Neural cell (in vitro differentiated cells): ENCODE measurements at regions not wholly inside any gene's neighbourhood (a gene's known extent, or its start where the extent isn't known, plus 50 kb on each side); places are given as distances from the start of the nearest gene placed in this dataset.

ENCODE experiments used
- H2AFZ ChIP-seq: fragments of 200-600, 300-800 bp; sonication (generic), shearing (Covaris generic); 2 replicates; pipeline ENCODE4 v1.6.0; 2014; ENCODE audit warnings: low read depth, mild to moderate bottlenecking, antibody characterized with exemption, low read length, moderate library complexity
- H3F3A ChIP-seq: fragments of 200-600 bp; shearing (Covaris generic); 2 replicates; pipeline ENCODE4 v1.6.1; 2016; ENCODE audit warnings: mild to moderate bottlenecking, moderate library complexity, mixed read lengths, antibody characterized with exemption, low read length; ENCODE audit not compliant: insufficient read depth, poor library complexity, severe bottlenecking
- H3K27ac ChIP-seq: fragments of 200-600, 300-800 bp; sonication (generic), shearing (Covaris generic); 2 replicates; pipeline ENCODE4 v1.5.1; 2014; ENCODE audit warnings: mild to moderate bottlenecking, low read length, moderate library complexity
- H3K27me3 ChIP-seq: fragments of 300-800, 200-600 bp; sonication (generic), shearing (Covaris generic); 2 replicates; pipeline ENCODE4 v1.6.0; 2014; ENCODE audit warnings: mild to moderate bottlenecking, low read depth, low read length, moderate library complexity; ENCODE audit not compliant: insufficient read depth
- H3K36me3 ChIP-seq: fragments of 300-800, 200-600 bp; sonication (generic), shearing (Covaris generic); 2 replicates; pipeline ENCODE4 v1.5.1; 2014; ENCODE audit warnings: mild to moderate bottlenecking, antibody characterized with exemption, low read length, moderate library complexity; ENCODE audit not compliant: insufficient read depth
- H3K4me2 ChIP-seq: fragments of 300-800, 200-600 bp; sonication (generic), shearing (Covaris generic); 2 replicates; pipeline ENCODE4 v1.6.0; 2014; ENCODE audit warnings: mild to moderate bottlenecking, low read length
- H3K4me3 ChIP-seq: fragments of 300-800, 200-600 bp; sonication (generic), shearing (Covaris generic); 2 replicates; pipeline ENCODE4 v1.5.1; 2014; ENCODE audit warnings: mild to moderate bottlenecking, low read length, moderate library complexity
- H3K79me2 ChIP-seq: fragments of 200-600 bp; shearing (Covaris generic); replicated peaks from 2 replicates; pipeline ENCODE4 v1.6.0; 2014; ENCODE audit warnings: mild to moderate bottlenecking, low read length, moderate library complexity; ENCODE audit not compliant: insufficient read depth
- H3K9ac ChIP-seq: fragments of 300-800, 200-600 bp; sonication (generic), shearing (Covaris generic); 2 replicates; pipeline ENCODE4 v1.6.1; 2016; ENCODE audit warnings: mild to moderate bottlenecking, low read length, mixed read lengths
- H3K9me2 ChIP-seq: fragments of 200-600 bp; shearing (Covaris generic); 2 replicates; pipeline ENCODE4 v1.6.1; 2016; ENCODE audit warnings: mild to moderate bottlenecking, low read length, mixed read lengths; ENCODE audit not compliant: insufficient read depth
- H3K9me3 ChIP-seq: fragments of 200-600, 300-800 bp; sonication (generic), shearing (Covaris generic); 2 replicates; pipeline ENCODE4 v1.6.1; 2016; ENCODE audit warnings: mild to moderate bottlenecking, mixed run types, low read length, moderate library complexity, mixed read lengths
- H4K20me1 ChIP-seq: fragments of 200-600 bp; shearing (Covaris generic); 2 replicates; pipeline ENCODE4 v1.6.1; 2016; ENCODE audit warnings: mild to moderate bottlenecking, mixed run types; ENCODE audit not compliant: insufficient read depth
- CTCF ChIP-seq: fragments of 450-650 bp; IDR thresholded peaks from 2 replicates; pipeline ENCODE4 v1.5.1; 2014; ENCODE audit warnings: antibody characterized with exemption, mild to moderate bottlenecking, moderate library complexity; ENCODE audit not compliant: poor library complexity, severe bottlenecking
- EP300 ChIP-seq: fragments of 450-650 bp; conservative IDR thresholded peaks from 2 replicates; pipeline ENCODE4 v1.6.1; 2014; ENCODE audit warnings: antibody characterized with exemption, mild to moderate bottlenecking, moderate library complexity; ENCODE audit not compliant: poor library complexity, severe bottlenecking
- EZH2 ChIP-seq: fragments of 200-600, 300-800 bp; shearing (Covaris generic), sonication (generic); IDR thresholded peaks from 2 replicates; pipeline ENCODE4 v1.6.1; 2014; ENCODE audit warnings: antibody characterized with exemption, low read length, borderline replicate concordance, mild to moderate bottlenecking; ENCODE audit not compliant: insufficient read depth, poor library complexity, severe bottlenecking
- MXI1 ChIP-seq: fragments of 450-650 bp; conservative IDR thresholded peaks from 2 replicates; pipeline ENCODE4 v1.6.1; 2014; ENCODE audit warnings: antibody characterized with exemption, mild to moderate bottlenecking; ENCODE audit not compliant: poor library complexity, severe bottlenecking
- POLR2AphosphoS5 ChIP-seq: IDR thresholded peaks from 2 replicates; pipeline ENCODE4 v1.6.1; 2012
- RAD21 ChIP-seq: fragments of 450-650 bp; conservative IDR thresholded peaks from 2 replicates; pipeline ENCODE4 v1.6.1; 2014; ENCODE audit warnings: antibody characterized with exemption, mild to moderate bottlenecking, moderate library complexity
- SMC3 ChIP-seq: fragments of 450-650 bp; conservative IDR thresholded peaks from 2 replicates; pipeline ENCODE4 v1.6.1; 2014; ENCODE audit warnings: antibody characterized with exemption, mild to moderate bottlenecking, moderate library complexity; ENCODE audit not compliant: poor library complexity
- TF ChIP-seq, protein P1 (sequence below): IDR thresholded peaks from 2 replicates; pipeline ENCODE4 v1.6.1; 2012; ENCODE audit warnings: borderline replicate concordance

GRCh38 chr17:6212766-6213165, 142.6 kb downstream of the WSCD1 start:
- H3F3A ChIP-seq: no peaks in the 10 kb centered on the region
- no peak overlapping the region for H3K27ac ChIP-seq
- H3K79me2 ChIP-seq: no peaks in the 10 kb centered on the region
- H3K4me3 ChIP-seq: no peak overlapping the region
- no peak overlapping the region for H3K4me2 ChIP-seq
- TF ChIP-seq SMC3: no peak
- no peak for TF ChIP-seq MXI1
- TF ChIP-seq, protein P1, sequence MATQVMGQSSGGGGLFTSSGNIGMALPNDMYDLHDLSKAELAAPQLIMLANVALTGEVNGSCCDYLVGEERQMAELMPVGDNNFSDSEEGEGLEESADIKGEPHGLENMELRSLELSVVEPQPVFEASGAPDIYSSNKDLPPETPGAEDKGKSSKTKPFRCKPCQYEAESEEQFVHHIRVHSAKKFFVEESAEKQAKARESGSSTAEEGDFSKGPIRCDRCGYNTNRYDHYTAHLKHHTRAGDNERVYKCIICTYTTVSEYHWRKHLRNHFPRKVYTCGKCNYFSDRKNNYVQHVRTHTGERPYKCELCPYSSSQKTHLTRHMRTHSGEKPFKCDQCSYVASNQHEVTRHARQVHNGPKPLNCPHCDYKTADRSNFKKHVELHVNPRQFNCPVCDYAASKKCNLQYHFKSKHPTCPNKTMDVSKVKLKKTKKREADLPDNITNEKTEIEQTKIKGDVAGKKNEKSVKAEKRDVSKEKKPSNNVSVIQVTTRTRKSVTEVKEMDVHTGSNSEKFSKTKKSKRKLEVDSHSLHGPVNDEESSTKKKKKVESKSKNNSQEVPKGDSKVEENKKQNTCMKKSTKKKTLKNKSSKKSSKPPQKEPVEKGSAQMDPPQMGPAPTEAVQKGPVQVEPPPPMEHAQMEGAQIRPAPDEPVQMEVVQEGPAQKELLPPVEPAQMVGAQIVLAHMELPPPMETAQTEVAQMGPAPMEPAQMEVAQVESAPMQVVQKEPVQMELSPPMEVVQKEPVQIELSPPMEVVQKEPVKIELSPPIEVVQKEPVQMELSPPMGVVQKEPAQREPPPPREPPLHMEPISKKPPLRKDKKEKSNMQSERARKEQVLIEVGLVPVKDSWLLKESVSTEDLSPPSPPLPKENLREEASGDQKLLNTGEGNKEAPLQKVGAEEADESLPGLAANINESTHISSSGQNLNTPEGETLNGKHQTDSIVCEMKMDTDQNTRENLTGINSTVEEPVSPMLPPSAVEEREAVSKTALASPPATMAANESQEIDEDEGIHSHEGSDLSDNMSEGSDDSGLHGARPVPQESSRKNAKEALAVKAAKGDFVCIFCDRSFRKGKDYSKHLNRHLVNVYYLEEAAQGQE: no peak
- TF ChIP-seq CTCF: no peak
- no peak for TF ChIP-seq RAD21
- no peak for TF ChIP-seq POLR2AphosphoS5
- no peak overlapping the region for H2AFZ ChIP-seq
- no peaks in the 10 kb centered on the region for H3K9me3 ChIP-seq
- H3K9ac ChIP-seq: no peak overlapping the region
- H3K27me3 ChIP-seq: no peaks in the 10 kb centered on the region
- H3K9me2 ChIP-seq: no peaks in the 10 kb centered on the region
- H4K20me1 ChIP-seq: no peaks in the 10 kb centered on the region
- no peaks in the 10 kb centered on the region for H3K36me3 ChIP-seq

- TF ChIP-seq RAD21 (no peak), POLR2AphosphoS5 (no peak), CTCF (no peak), EZH2 (no peak), SMC3 (no peak), EP300 (no peak)
- Histone ChIP-seq H3F3A (no peaks in the 10 kb centered on the region), H3K79me2 (no peaks in the 10 kb centered on the region), H3K4me3 (no peak overlapping the region), H3K4me2 (no peak overlapping the region), H2AFZ (no peak overlapping the region), H3K27me3 (no peaks in the 10 kb centered on the region), H3K9ac (no peak overlapping the region), H4K20me1 (no peaks in the 10 kb centered on the region), H3K9me2 (no peaks in the 10 kb centered on the region), H3K27ac (no peak overlapping the region), H3K36me3 (no peaks in the 10 kb centered on the region), H3K9me3 (no peaks in the 10 kb centered on the region)
Observed at GRCh38 chr17:6209829-6210228, 139.7 kb downstream of the WSCD1 start.
